Endothelial cell of umbilical vein (primary cell): ENCODE measurements at regions not wholly inside any gene's neighbourhood (a gene's known extent, or its start where the extent isn't known, plus 50 kb on each side); places are given as distances from the start of the nearest gene placed in this dataset.

ENCODE experiments used
- EZH2 ChIP-seq: IDR thresholded peaks from 2 replicates; pipeline ENCODE4 v1.6.1; 2012; ENCODE audit warnings: borderline replicate concordance, low read depth, mild to moderate bottlenecking, moderate library complexity, low read length, inconsistent platforms; ENCODE audit not compliant: severe bottlenecking
- JUN ChIP-seq: IDR thresholded peaks from 2 replicates; pipeline ENCODE4 v1.6.1; 2011; ENCODE audit warnings: borderline replicate concordance, low read depth; ENCODE audit not compliant: insufficient read length, insufficient read depth
- POLR2A ChIP-seq: IDR thresholded peaks from 2 replicates; pipeline ENCODE4 v1.6.1; 2012; ENCODE audit warnings: low read depth, mild to moderate bottlenecking, control low read depth, low read length
- POLR2AphosphoS5 ChIP-seq: IDR thresholded peaks from 2 replicates; pipeline ENCODE4 v1.6.1; 2012; ENCODE audit warnings: low read depth, mild to moderate bottlenecking, control low read depth, low read length, moderate library complexity; ENCODE audit not compliant: insufficient read depth

GRCh38 chr3:59121346-59122144 is 71.7 kb upstream of the CFAP20DC start:
- TF ChIP-seq EZH2 (no peak), POLR2A (no peak), JUN (no peak), POLR2AphosphoS5 (no peak)
